Testis (tissue), 2 donors: ENCODE measurements at regions not wholly inside any gene's neighbourhood (a gene's known extent, or its start where the extent isn't known, plus 50 kb on each side); places are given as distances from the start of the nearest gene placed in this dataset.

Experiments used
- CTCF ChIP-seq, 3 experiments: fragments of 450-650 bp in 2 of 3; fragments of 200-600 bp in 1 of 3; sonication (generic) in 1 of 3; IDR thresholded peaks; one replicate each; pipeline ENCODE4 v1.5.1; 2016 to 2019; ENCODE audit warnings: antibody characterized with exemption in 3 of 3, mild to moderate bottlenecking in 2 of 3, moderate library complexity in 1 of 3
- POLR2A ChIP-seq: fragments of 450-650 bp; IDR thresholded peaks from one replicate; pipeline ENCODE4 v1.6.1; 2017; ENCODE audit warnings: antibody characterized with exemption, mild to moderate bottlenecking, moderate library complexity

GRCh38 chr1:30012455-30013440 lies 710.6 kb downstream of the MATN1 start:
- no peak for TF ChIP-seq CTCF (IDR thresholded peaks at IDR 0.05)
- no peak for TF ChIP-seq POLR2A
